Astrocyte (in vitro differentiated cells and primary cell): ENCODE measurements at regions not wholly inside any gene's neighbourhood (a gene's known extent, or its start where the extent isn't known, plus 50 kb on each side); places are given as distances from the start of the nearest gene placed in this dataset.

Experiments
- CTCF ChIP-seq: IDR thresholded peaks from 2 replicates; pipeline ENCODE4 v1.5.1; 2011; ENCODE audit warnings: low read depth, mild to moderate bottlenecking, inconsistent platforms, low read length, moderate library complexity; ENCODE audit not compliant: insufficient read depth
- EZH2 ChIP-seq: IDR thresholded peaks from 2 replicates; pipeline ENCODE4 v1.6.1; 2012; ENCODE audit warnings: mild to moderate bottlenecking, low read length, inconsistent platforms; ENCODE audit not compliant: insufficient read depth

DNA sequence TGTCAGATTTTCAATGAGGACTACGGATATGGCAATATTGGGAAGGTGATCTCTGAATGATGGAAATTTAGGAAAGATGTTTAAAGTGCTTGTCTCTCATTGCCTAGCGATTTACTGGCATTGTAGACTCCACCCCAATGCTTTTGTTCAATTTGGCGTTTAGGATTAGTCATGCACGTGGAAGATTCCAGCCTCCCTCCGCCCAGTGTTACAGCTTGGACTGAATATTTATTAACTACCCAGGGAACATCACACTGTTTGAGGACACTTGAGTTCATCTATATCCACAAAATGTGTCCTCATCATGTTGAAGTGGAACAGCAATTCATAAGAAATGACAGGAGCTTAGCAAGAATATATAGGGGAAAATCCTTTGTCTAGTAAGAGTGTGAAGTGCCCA is 738.8 kb upstream of the RBFOX1 start:
- TF ChIP-seq CTCF, result no peak
- no peak for TF ChIP-seq EZH2
